ENCODE measurements at regions not wholly inside any gene's neighbourhood (a gene's known extent, or its start where the extent isn't known, plus 50 kb on each side); places are given as distances from the start of the nearest gene placed in this dataset.

- H3K9me3 ChIP-seq = no peaks in the 10 kb centered on the region
- H3K27me3 ChIP-seq (replicated peaks; ENCODE audit: insufficient read depth) = no peaks in the 10 kb centered on the region
- H3K4me3 ChIP-seq = no peak overlapping the region
- ATAC-seq (ENCODE audit: insufficient number of reproducible peaks, low FRiP score, low read depth) (no peak), DNase-seq (ENCODE audit: low spot score) (no peak)
- no peaks in the 10 kb centered on the region for H3K36me3 ChIP-seq
- H3K4me1 ChIP-seq (ENCODE audit: control insufficient read depth in 1 of 2, low read depth in 2 of 2) = no peaks in the 10 kb centered on the region
- no peak overlapping the region for H3K27ac ChIP-seq
- TF ChIP-seq CTCF (IDR thresholded peaks at IDR 0.05) = no peak
Measured at GRCh38 chr2:59195851-59196250, 954.7 kb upstream of the FANCL start.

- Histone ChIP-seq H3K27me3 (replicated peaks; ENCODE audit: insufficient read depth) (no peaks in the 10 kb centered on the region), H3K27ac (no peak overlapping the region), H3K4me3 (no peak overlapping the region), H3K9me3 (no peaks in the 10 kb centered on the region), H3K4me1 (ENCODE audit: control insufficient read depth in 1 of 2, low read depth in 2 of 2) (no peaks in the 10 kb centered on the region), H3K36me3 (no peaks in the 10 kb centered on the region)
- TF ChIP-seq CTCF (IDR thresholded peaks at IDR 0.05) = no peak
- DNase-seq (ENCODE audit: low spot score) (no peak), ATAC-seq (ENCODE audit: insufficient number of reproducible peaks, low FRiP score, low read depth) (no peak)
Measured at GRCh38 chr2:59191781-59192180, 950.7 kb upstream of the FANCL start.

GRCh38 chr2:59190518-59190917 lies 949.4 kb upstream of the FANCL start:
- no peak for ATAC-seq (ENCODE audit: insufficient number of reproducible peaks, low FRiP score, low read depth)
- H3K36me3 ChIP-seq = no peaks in the 10 kb centered on the region
- H3K27me3 ChIP-seq (replicated peaks; ENCODE audit: insufficient read depth) = no peaks in the 10 kb centered on the region
- no peaks in the 10 kb centered on the region for H3K9me3 ChIP-seq
- no peak for TF ChIP-seq CTCF (IDR thresholded peaks at IDR 0.05)
- DNase-seq (ENCODE audit: low spot score) = no peak
- H3K27ac ChIP-seq = no peak overlapping the region
- H3K4me1 ChIP-seq (ENCODE audit: control insufficient read depth in 1 of 2, low read depth in 2 of 2) = no peaks in the 10 kb centered on the region
- no peak overlapping the region for H3K4me3 ChIP-seq

GRCh38 chr2:59184276-59185020 lies 943.3 kb upstream of the FANCL start:
- no peaks in the 10 kb centered on the region for H3K27me3 ChIP-seq (replicated peaks; ENCODE audit: insufficient read depth)
- H3K27ac ChIP-seq = no peak overlapping the region
- no peak overlapping the region for H3K4me3 ChIP-seq
- H3K36me3 ChIP-seq = no peaks in the 10 kb centered on the region
- no peaks in the 10 kb centered on the region for H3K9me3 ChIP-seq
- DNase-seq (ENCODE audit: low spot score) = no peak
- no peaks in the 10 kb centered on the region for H3K4me1 ChIP-seq (ENCODE audit: control insufficient read depth in 1 of 2, low read depth in 2 of 2)
- TF ChIP-seq CTCF (IDR thresholded peaks at IDR 0.05) = no peak
- no peak for ATAC-seq (ENCODE audit: insufficient number of reproducible peaks, low FRiP score, low read depth)

GRCh38 chr2:59183070-59183469 lies 941.9 kb upstream of the FANCL start:
- no peaks in the 10 kb centered on the region for H3K4me1 ChIP-seq (ENCODE audit: control insufficient read depth in 1 of 2, low read depth in 2 of 2)
- no peaks in the 10 kb centered on the region for H3K9me3 ChIP-seq
- no peak overlapping the region for H3K27ac ChIP-seq
- H3K4me3 ChIP-seq = no peak overlapping the region
- H3K27me3 ChIP-seq (replicated peaks; ENCODE audit: insufficient read depth) = no peaks in the 10 kb centered on the region
- TF ChIP-seq CTCF (IDR thresholded peaks at IDR 0.05) = no peak
- no peak for DNase-seq (ENCODE audit: low spot score)
- H3K36me3 ChIP-seq = no peaks in the 10 kb centered on the region
- no peak for ATAC-seq (ENCODE audit: insufficient number of reproducible peaks, low FRiP score, low read depth)
